ENCODE measurements at regions not wholly inside any gene's neighbourhood (a gene's known extent, or its start where the extent isn't known, plus 50 kb on each side); places are given as distances from the start of the nearest gene placed in this dataset.

- no peak for TF ChIP-seq CTCF (IDR thresholded peaks at IDR 0.05; ENCODE audit: low read depth, low read length)
- DNase-seq (ENCODE audit: extremely low read depth, low read depth), result no peak
Observed at GRCh38 chr21:33984021-33984481, 68.4 kb upstream of the ATP5PO start.

- DNase-seq (ENCODE audit: extremely low read depth, low read depth), result no peak
- no peak for TF ChIP-seq CTCF (IDR thresholded peaks at IDR 0.05; ENCODE audit: low read depth, low read length)
Observed at GRCh38 chr21:33981391-33982101, 65.9 kb upstream of the ATP5PO start.

- DNase-seq (ENCODE audit: extremely low read depth, low read depth), result no peak
Observed at GRCh38 chr21:33980276-33980916, 64.8 kb upstream of the ATP5PO start.

GRCh38 chr21:33978585-33978984 is 63.0 kb upstream of the ATP5PO start:
- TF ChIP-seq CTCF (IDR thresholded peaks at IDR 0.05; ENCODE audit: low read depth, low read length), result no peak
- DNase-seq (ENCODE audit: extremely low read depth, low read depth), result no peak

More at GRCh38 chr21:33980276-33980916, 64.8 kb upstream of the ATP5PO start:
- no peak for TF ChIP-seq CTCF (IDR thresholded peaks at IDR 0.05; ENCODE audit: low read depth, low read length)

- TF ChIP-seq CTCF (IDR thresholded peaks at IDR 0.05; ENCODE audit: low read depth, low read length), result no peak
Observed at GRCh38 chr21:33977721-33978369, 62.2 kb upstream of the ATP5PO start.

GRCh38 chr21:33977017-33977720 is 61.6 kb upstream of the ATP5PO start:
- DNase-seq (ENCODE audit: extremely low read depth, low read depth), result no peak
- no peak for TF ChIP-seq CTCF (IDR thresholded peaks at IDR 0.05; ENCODE audit: low read depth, low read length)

More at GRCh38 chr21:33977721-33978369, 62.2 kb upstream of the ATP5PO start:
- no peak for DNase-seq (ENCODE audit: extremely low read depth, low read depth)
